Medulla oblongata (tissue), 1 donor: ENCODE measurements at regions not wholly inside any gene's neighbourhood (a gene's known extent, or its start where the extent isn't known, plus 50 kb on each side); places are given as distances from the start of the nearest gene placed in this dataset.
"Not testable (repeated sequence)": the region's sequence is repeated elsewhere in the genome, so short reads cannot be mapped to it uniquely, and the experiment has no call there.

ENCODE experiments used
- DNase-seq: peaks from one replicate; pipeline ENCODE4 v3.0.0-alpha.2; 2015; ENCODE audit errors: extremely low spot score

- no peak for DNase-seq
Observed at GRCh38 chr2:143870696-143871095, 649.2 kb downstream of the ZEB2 start.

- no peak for DNase-seq
Observed at GRCh38 chr2:143856978-143857377, 662.9 kb downstream of the ZEB2 start.

- no peak for DNase-seq
Observed at GRCh38 chr2:143852759-143853158, 667.2 kb downstream of the ZEB2 start.

- no peak for DNase-seq
Observed at GRCh38 chr2:143850084-143850483, 669.8 kb downstream of the ZEB2 start.

- no peak for DNase-seq
Observed at GRCh38 chr2:143847257-143847656, 672.7 kb downstream of the ZEB2 start.

GRCh38 chr2:143844986-143845385, 674.9 kb downstream of the ZEB2 start:
- no peak for DNase-seq

- DNase-seq = no peak
Observed at GRCh38 chr2:143843686-143844085, 676.2 kb downstream of the ZEB2 start.

GRCh38 chr2:143842836-143843235, 677.1 kb downstream of the ZEB2 start:
- no peak for DNase-seq

GRCh38 chr2:143841935-143842334, 678.0 kb downstream of the ZEB2 start:
- no peak for DNase-seq

- peak; percentile 6 for DNase-seq
Observed at GRCh38 chr2:143840601-143841000, 679.3 kb downstream of the ZEB2 start.

GRCh38 chr2:143840194-143840593, 679.7 kb downstream of the ZEB2 start:
- DNase-seq = no peak

- DNase-seq = no peak
Observed at GRCh38 chr2:143839456-143839855, 680.5 kb downstream of the ZEB2 start.

GRCh38 chr2:143837055-143837454, 682.9 kb downstream of the ZEB2 start:
- DNase-seq = not testable (repeated sequence)

- DNase-seq = no peak
Observed at GRCh38 chr2:143835481-143835880, 684.4 kb downstream of the ZEB2 start.

- DNase-seq = no peak
Observed at GRCh38 chr2:143833015-143833660, 686.8 kb downstream of the ZEB2 start.

- DNase-seq = no peak
Observed at GRCh38 chr2:143830476-143830875, 689.4 kb downstream of the ZEB2 start.

- no peak for DNase-seq
Observed at GRCh38 chr2:143828763-143829537, 691.0 kb downstream of the ZEB2 start.

GRCh38 chr2:143824791-143825190, 695.1 kb downstream of the ZEB2 start:
- DNase-seq = no peak

GRCh38 chr2:143823876-143824275, 694.7 kb downstream of the ARHGAP15 start:
- DNase-seq = no peak

- DNase-seq = no peak
Observed at GRCh38 chr2:143823296-143823695, 694.1 kb downstream of the ARHGAP15 start.

- DNase-seq = no peak
Observed at GRCh38 chr2:143822736-143823135, 693.5 kb downstream of the ARHGAP15 start.

- no peak for DNase-seq
Observed at GRCh38 chr2:143819764-143820163, 690.5 kb downstream of the ARHGAP15 start.

- no peak for DNase-seq
Observed at GRCh38 chr2:143819190-143819735, 690.0 kb downstream of the ARHGAP15 start.
